HepG2 (cell line): ENCODE measurements at regions not wholly inside any gene's neighbourhood (a gene's known extent, or its start where the extent isn't known, plus 50 kb on each side); places are given as distances from the start of the nearest gene placed in this dataset.

Experiments used
- ATAC-seq: fragments of 200-7000 bp; cut with Tn5 transposase; 3 replicates; pipeline ENCODE4 v1.9.1; 2020; ENCODE audit warnings: mild to moderate bottlenecking, moderate library complexity
- BruUV-seq: library from RNA; stranded (reverse); fragments of 400-500 nt; replicated peaks from 2 replicates; lab custom pipeline; 2021; lab: Mats Ljungman, UMichigan
- CTCF ChIA-PET: fragments of 300-600 bp; formaldehyde crosslinking; extraction: SDS; loops from one replicate; lab custom pipeline; 2021; ENCODE audit warnings: low total read pairs, inconsistent platforms, low intra/inter-chr PET ratio; lab: Yijun Ruan, JAX
- POLR2A ChIA-PET: fragments of 350-600 bp; sonication (Branson Sonifier 250); formaldehyde crosslinking; loops from one replicate; lab custom pipeline; 2020; ENCODE audit warnings: antibody characterized with exemption, inconsistent platforms; lab: Yijun Ruan, JAX
- DNase-seq: peaks from one replicate; pipeline ENCODE4 v3.0.0-alpha.2; 2015; ENCODE audit warnings: low spot score
- FAIRE-seq: peaks from 3 replicates; lab custom pipeline; 2011; peaks lifted over from hg19 to GRCh38; lab: Jason Lieb, UNC
- H2AFZ ChIP-seq: one replicate; pipeline ENCODE4 v1.6.1; 2011; ENCODE audit warnings: low read length, inconsistent platforms
- H3K27ac ChIP-seq: fragments of 300-600 bp; 3 replicates; pipeline ENCODE4 v1.8.0; 2011; ENCODE audit warnings: mixed run types, mild to moderate bottlenecking, mixed read lengths, low read length, inconsistent platforms; ENCODE audit not compliant: insufficient read depth; ENCODE audit errors: extremely low read length
- H3K27me3 ChIP-seq, 2 experiments: fragments of 200-600 bp in 1 of 2; 2 replicates in 1 of 2; 3 replicates in 1 of 2; pipeline versions ENCODE4 v1.6.0 to v1.8.0; 2011; ENCODE audit warnings: low read length in 2 of 2, mild to moderate bottlenecking in 2 of 2, moderate library complexity in 2 of 2, inconsistent platforms in 1 of 2; ENCODE audit not compliant: insufficient read depth in 2 of 2, control insufficient read depth in 1 of 2
- H3K36me3 ChIP-seq, 2 experiments: fragments of 200-600 bp in 1 of 2; replicated peaks in 1 of 2; 2 replicates in 1 of 2; 3 replicates in 1 of 2; pipeline versions ENCODE4 v1.5.1 to v1.8.0; 2011; ENCODE audit warnings: low read length in 2 of 2, inconsistent platforms in 1 of 2; ENCODE audit not compliant: insufficient read depth in 2 of 2, control insufficient read depth in 1 of 2
- H3K4me1 ChIP-seq: 2 replicates; pipeline ENCODE4 v1.5.1; 2012; ENCODE audit warnings: low read length, inconsistent platforms; ENCODE audit not compliant: insufficient read depth
- H3K4me2 ChIP-seq: 2 replicates; pipeline ENCODE4 v1.6.0; 2011; ENCODE audit warnings: low read depth, low read length, inconsistent platforms
- H3K4me3 ChIP-seq, 3 experiments: fragments of 200-600 bp in 1 of 3; sonication (generic), shearing (Covaris generic) in 1 of 3; replicated peaks in 1 of 3; 2 replicates each; pipeline ENCODE4 v1.5.1; 2011 to 2016; ENCODE audit warnings: low read length in 3 of 3, inconsistent platforms in 2 of 3, low read depth in 2 of 3, mild to moderate bottlenecking in 2 of 3, control low read depth in 1 of 3, mixed read lengths in 1 of 3; ENCODE audit not compliant: insufficient read depth in 1 of 3
- H3K79me2 ChIP-seq: one replicate; pipeline ENCODE4 v1.6.1; 2011; ENCODE audit warnings: low read length, inconsistent platforms; ENCODE audit not compliant: insufficient read depth
- H3K9ac ChIP-seq: 2 replicates; pipeline ENCODE4 v1.6.0; 2011; ENCODE audit warnings: mild to moderate bottlenecking, low read depth, low read length, inconsistent platforms; ENCODE audit not compliant: insufficient read depth
- H3K9me3 ChIP-seq: 2 replicates; pipeline ENCODE4 v1.5.1; 2012; ENCODE audit warnings: mild to moderate bottlenecking, low read length
- H4K20me1 ChIP-seq: 2 replicates; pipeline ENCODE4 v1.6.0; 2011; ENCODE audit warnings: inconsistent platforms, mild to moderate bottlenecking, low read length, moderate library complexity; ENCODE audit not compliant: insufficient read depth
- KAT8 ChIP-seq: IDR thresholded peaks from 2 replicates; pipeline ENCODE4 v1.6.1; 2016; ENCODE audit warnings: missing genetic modification reagents, missing compliant biosample characterization
- MAFK ChIP-seq, 2 experiments: IDR thresholded peaks in 1 of 2; conservative IDR thresholded peaks in 1 of 2; 2 replicates each; pipeline ENCODE4 v1.6.1; 2011; ENCODE audit warnings: improper control_type of control experiment in 2 of 2, low read length in 2 of 2
- NFIC ChIP-seq: IDR thresholded peaks from 2 replicates; pipeline ENCODE4 v1.6.1; 2012; ENCODE audit warnings: mild to moderate bottlenecking, low read length, inconsistent platforms
- SMAD3 ChIP-seq: sonication (generic); formaldehyde crosslinking; IDR thresholded peaks from 2 replicates; pipeline ENCODE4 v1.4.0; 2020; ENCODE audit warnings: missing genetic modification reagents
- SMC3 ChIP-seq: IDR thresholded peaks from 2 replicates; pipeline ENCODE4 v1.6.1; 2011; ENCODE audit warnings: low read length, improper control_type of control experiment
- STAG1 ChIP-seq: sonication (generic); formaldehyde crosslinking; IDR thresholded peaks from 2 replicates; pipeline ENCODE4 v1.4.0; 2020; ENCODE audit warnings: missing genetic modification reagents
- ZNF460 ChIP-seq: sonication (generic); formaldehyde crosslinking; IDR thresholded peaks from 2 replicates; pipeline ENCODE4 v1.5.1; 2020; ENCODE audit warnings: missing genetic modification reagents, mild to moderate bottlenecking, borderline replicate concordance
- WGBS: methylation state at CpG from one replicate; pipeline ENCODE4 v1.1.6; 2017; ENCODE audit warnings: low lambda C conversion rate; 5-methylcytosine and 5-hydroxymethylcytosine counted together
- in situ Hi-C: cut with HindIII; loops from 2 replicates; pipeline ENCODE4 v1.10.0; 2017; ENCODE audit warnings: low pct_unique_long_range_greater_than_20kb; ENCODE audit not compliant: extremely low pct_ligation_motif_present
- intact Hi-C: fragments of 100-400 bp; cut with micrococcal nuclease; formaldehyde crosslinking; loops from one replicate; pipeline ENCODE4 v1.10.0; 2022; ENCODE audit not compliant: unreplicated experiment
- TF ChIP-seq, protein P1 (sequence below): sonication (generic); formaldehyde crosslinking; IDR thresholded peaks from 2 replicates; pipeline ENCODE4 v1.5.0; 2020; ENCODE audit warnings: mild to moderate bottlenecking, missing genetic modification reagents, moderate library complexity

DNA sequence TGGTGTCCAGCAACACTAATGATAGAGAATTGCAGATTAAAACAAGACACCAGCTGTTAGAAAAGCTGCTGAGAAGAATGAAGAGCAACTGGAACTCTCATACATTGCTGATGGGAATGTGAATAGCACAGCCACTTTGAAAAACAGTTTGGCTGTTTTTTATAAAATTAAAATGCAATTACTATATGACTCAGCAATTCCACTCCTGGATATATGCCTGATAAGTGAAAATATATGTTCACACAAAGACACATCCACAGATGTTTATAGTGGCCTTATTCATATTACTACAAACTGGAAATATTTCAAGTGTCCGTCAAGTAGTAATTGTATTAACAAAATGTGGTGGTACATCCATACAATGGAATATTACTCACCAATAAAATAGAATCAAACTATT lies 99.7 kb upstream of the HAO2 start (continued):
- TF ChIP-seq KAT8 (no peak), MAFK (conservative IDR thresholded peaks at IDR 0.05 in 1 of 2, IDR thresholded peaks at IDR 0.05 in 1 of 2; ENCODE audit: low read length in 2 of 2) (peak; percentile 29 to 65; a peak in 2 of 4 replicates), SMAD3 (no peak), ZNF460 (no peak)

DNA sequence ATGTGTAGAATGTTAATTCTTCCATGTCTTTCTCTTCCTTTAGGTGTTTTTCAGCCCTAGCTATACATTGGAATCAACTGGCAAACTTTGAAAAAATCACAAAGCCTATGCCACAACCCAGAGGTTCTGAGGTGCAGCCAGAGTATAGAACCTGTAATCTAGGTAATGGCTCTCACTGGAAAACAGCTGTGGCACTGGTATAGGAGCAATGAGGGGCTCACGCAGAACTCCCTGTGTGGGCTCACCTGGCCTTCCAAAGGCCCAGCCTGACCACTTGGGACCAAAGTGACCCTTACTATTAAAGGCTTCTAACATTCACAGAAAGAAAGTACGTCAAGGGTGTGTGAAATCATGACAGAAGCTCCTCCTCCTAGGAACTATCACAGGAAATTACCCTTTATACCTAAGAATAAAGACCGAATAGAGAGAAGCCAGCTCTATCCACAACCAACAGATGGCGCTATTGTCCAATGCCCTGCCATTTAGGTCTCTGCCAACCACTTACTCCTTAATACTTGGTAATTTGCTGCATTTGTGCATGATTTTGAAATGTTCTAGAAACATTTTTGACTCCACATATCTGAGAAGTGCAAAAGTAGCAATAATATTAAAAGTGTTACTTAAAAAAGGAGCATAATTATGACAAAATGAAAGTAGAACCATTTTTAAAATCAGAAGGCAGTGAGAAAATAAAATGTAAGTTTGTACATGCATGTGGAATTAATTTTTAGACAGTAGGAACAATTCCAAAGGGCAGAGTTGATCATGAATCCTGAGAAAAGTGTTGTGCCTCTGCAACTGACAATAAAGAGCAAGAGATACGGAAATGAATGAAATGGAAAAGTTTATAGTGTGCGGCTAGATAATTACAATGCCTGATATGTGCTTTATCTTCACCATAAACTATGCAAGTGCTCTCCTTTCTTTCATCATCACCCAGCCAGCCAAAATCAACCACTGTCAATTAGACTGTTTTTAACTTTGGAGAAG lies 93.1 kb upstream of the HAO2 start:
- Histone ChIP-seq H3K4me3 (no peak overlapping the region), H3K27ac (no peak overlapping the region), H3K36me3 (no peaks in the 10 kb centered on the region), H3K4me2 (no peak overlapping the region), H3K27me3 (no peaks in the 10 kb centered on the region; a peak in 1 of 5 replicates), H3K9ac (no peak overlapping the region), H3K9me3 (no peaks in the 10 kb centered on the region), H3K79me2 (no peaks in the 10 kb centered on the region), H3K4me1 (no peaks in the 10 kb centered on the region), H4K20me1 (no peaks in the 10 kb centered on the region), H2AFZ (no peak overlapping the region)
- POLR2A ChIA-PET = no interaction called here
- DNase-seq (peak; percentile 45), FAIRE-seq (peak; percentile 75), ATAC-seq (peak; percentile 85)
- in situ Hi-C loops = no loop called here
- CTCF ChIA-PET = interaction anchor here (1.1 to 3.2 kb wide), 2 partner anchors 11 to 92 kb away, joined by 4 to 29 read pairs; partner anchors contain the start of gene HAO2
- BruUV-seq = no TSS peak
- 52% methylated on average over 6 of the region's 6 CpGs for WGBS
- TF ChIP-seq, protein P1, sequence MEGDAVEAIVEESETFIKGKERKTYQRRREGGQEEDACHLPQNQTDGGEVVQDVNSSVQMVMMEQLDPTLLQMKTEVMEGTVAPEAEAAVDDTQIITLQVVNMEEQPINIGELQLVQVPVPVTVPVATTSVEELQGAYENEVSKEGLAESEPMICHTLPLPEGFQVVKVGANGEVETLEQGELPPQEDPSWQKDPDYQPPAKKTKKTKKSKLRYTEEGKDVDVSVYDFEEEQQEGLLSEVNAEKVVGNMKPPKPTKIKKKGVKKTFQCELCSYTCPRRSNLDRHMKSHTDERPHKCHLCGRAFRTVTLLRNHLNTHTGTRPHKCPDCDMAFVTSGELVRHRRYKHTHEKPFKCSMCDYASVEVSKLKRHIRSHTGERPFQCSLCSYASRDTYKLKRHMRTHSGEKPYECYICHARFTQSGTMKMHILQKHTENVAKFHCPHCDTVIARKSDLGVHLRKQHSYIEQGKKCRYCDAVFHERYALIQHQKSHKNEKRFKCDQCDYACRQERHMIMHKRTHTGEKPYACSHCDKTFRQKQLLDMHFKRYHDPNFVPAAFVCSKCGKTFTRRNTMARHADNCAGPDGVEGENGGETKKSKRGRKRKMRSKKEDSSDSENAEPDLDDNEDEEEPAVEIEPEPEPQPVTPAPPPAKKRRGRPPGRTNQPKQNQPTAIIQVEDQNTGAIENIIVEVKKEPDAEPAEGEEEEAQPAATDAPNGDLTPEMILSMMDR (CRISPR knock-in tag) = peak; percentile 74
- TF ChIP-seq SMC3 = peak; percentile 72; the same call in 1 of the 2 replicates
- no peak for TF ChIP-seq NFIC
- TF ChIP-seq STAG1 (CRISPR knock-in tag) = peak; percentile 77
- intact Hi-C loops = loop anchor here (1.0 to 5.0 kb wide), 2 partner anchors 92 to 1123 kb away; no protein-coding TSS in a partner anchor
